B cell (primary cell): ENCODE measurements at regions not wholly inside any gene's neighbourhood (a gene's known extent, or its start where the extent isn't known, plus 50 kb on each side); places are given as distances from the start of the nearest gene placed in this dataset.

Source experiments
- ATAC-seq: fragments of 200-7000 bp; cut with Tn5 transposase; one replicate; pipeline ENCODE4 v1.10.0; 2021; ENCODE audit warnings: low read depth, mild to moderate bottlenecking, moderate number of reproducible peaks, moderate library complexity
- CTCF ChIA-PET: fragments of 350-600 bp; sonication (Branson Sonifier 250); formaldehyde crosslinking; loops from one replicate; lab custom pipeline; 2021; ENCODE audit warnings: antibody characterized with exemption, inconsistent platforms; lab: Charles Lee
- POLR2A ChIA-PET: fragments of 350-600 bp; sonication (Branson Sonifier 250); formaldehyde crosslinking; loops from one replicate; lab custom pipeline; 2021; ENCODE audit warnings: antibody characterized with exemption; lab: Charles Lee
- DNase-seq: peaks from one replicate; pipeline ENCODE4 v3.0.0; 2013
- H2AFZ ChIP-seq: 2 replicates; pipeline ENCODE4 v1.6.1; 2012; ENCODE audit warnings: mild to moderate bottlenecking, low read depth, low read length; ENCODE audit not compliant: insufficient read depth, poor library complexity, severe bottlenecking
- H3K27ac ChIP-seq, 2 donors: 1 replicate in 1 of 2; 2 replicates in 1 of 2; pipeline ENCODE4 v1.5.1; 2012 to 2013; ENCODE audit warnings: low read length in 2 of 2, mild to moderate bottlenecking in 2 of 2, moderate library complexity in 1 of 2
- H3K27me3 ChIP-seq, 4 experiments: fragments of 200-600 bp in 1 of 4; sonication (generic) in 1 of 4; replicated peaks in 1 of 4; 1 replicate in 2 of 4; 2 replicates in 2 of 4; pipeline versions ENCODE4 v1.6.1 to v1.7.0; 2013 to 2016; ENCODE audit warnings: low read length in 3 of 4, mild to moderate bottlenecking in 2 of 4, mixed read lengths in 1 of 4, moderate library complexity in 1 of 4; ENCODE audit not compliant: insufficient read depth in 4 of 4, control insufficient read depth in 3 of 4; ENCODE audit errors: control extremely low read depth in 1 of 4
- H3K36me3 ChIP-seq, 2 experiments: replicated peaks in 1 of 2; 1 replicate in 1 of 2; 2 replicates in 1 of 2; pipeline versions ENCODE4 v1.6.1 to v1.7.1; 2013; ENCODE audit warnings: low read length in 1 of 2; ENCODE audit not compliant: insufficient read depth in 2 of 2, control insufficient read depth in 1 of 2; ENCODE audit errors: control extremely low read depth in 1 of 2, extremely low read depth in 1 of 2
- H3K4me1 ChIP-seq, 2 donors: fragments of 200-600 bp in 1 of 2; sonication (generic) in 1 of 2; 1 replicate in 1 of 2; 2 replicates in 1 of 2; pipeline versions ENCODE4 v1.5.1 to v1.6.1; 2013 to 2017; ENCODE audit warnings: low read length in 2 of 2; ENCODE audit not compliant: control insufficient read depth in 2 of 2, insufficient read depth in 2 of 2
- H3K4me2 ChIP-seq: replicated peaks from 2 replicates; pipeline ENCODE3; 2012; ENCODE audit warnings: mild to moderate bottlenecking, low read depth, low read length; ENCODE audit not compliant: poor library complexity, severe bottlenecking
- H3K4me3 ChIP-seq, 5 experiments: fragments of 200-600 bp in 1 of 5; sonication (generic) in 1 of 5; 1 replicate in 3 of 5; 2 replicates in 2 of 5; pipeline versions ENCODE4 v1.5.1 to v1.7.0; 2011 to 2016; ENCODE audit warnings: low read length in 4 of 5, mild to moderate bottlenecking in 4 of 5, low read depth in 2 of 5, control low read depth in 1 of 5, moderate library complexity in 1 of 5; ENCODE audit not compliant: insufficient read depth in 1 of 5; ENCODE audit errors: control extremely low read depth in 1 of 5, extremely low read depth in 1 of 5
- H3K79me2 ChIP-seq: fragments of 200-600 bp; sonication (generic); one replicate; pipeline ENCODE4 v1.6.0; 2016; ENCODE audit warnings: low read length; ENCODE audit not compliant: control insufficient read depth, insufficient read depth
- H3K9ac ChIP-seq: fragments of 200-600 bp; sonication (generic); 2 replicates; pipeline ENCODE4 v1.6.1; 2017; ENCODE audit warnings: mild to moderate bottlenecking, low read length, moderate library complexity
- H3K9me3 ChIP-seq, 3 donors: one replicate each; pipeline versions ENCODE4 v1.6.1 to v1.7.1; 2013; ENCODE audit warnings: low read length in 2 of 3; ENCODE audit not compliant: control insufficient read depth in 2 of 3, insufficient read depth in 1 of 3; ENCODE audit errors: control extremely low read depth in 1 of 3
- H4K20me1 ChIP-seq: 2 replicates; pipeline ENCODE4 v1.6.0; 2012; ENCODE audit warnings: mild to moderate bottlenecking, low read length; ENCODE audit not compliant: insufficient read depth, control insufficient read depth, poor library complexity, severe bottlenecking
- H3K27ac Mint-ChIP-seq: one replicate; pipeline ENCODE4 v1.8.0; 2021; ENCODE audit warnings: mixed read lengths
- H3K27me3 Mint-ChIP-seq: one replicate; pipeline ENCODE4 v1.8.0; 2021; ENCODE audit warnings: mixed read lengths
- H3K4me1 Mint-ChIP-seq: one replicate; pipeline ENCODE4 v1.8.0; 2021; ENCODE audit warnings: mixed read lengths
- H3K4me3 Mint-ChIP-seq: one replicate; pipeline ENCODE4 v1.8.0; 2021; ENCODE audit warnings: mixed read lengths
- H3K9me3 Mint-ChIP-seq: one replicate; pipeline ENCODE4 v1.8.0; 2022; ENCODE audit warnings: mixed read lengths; ENCODE audit not compliant: insufficient read depth
- EZH2 ChIP-seq: IDR thresholded peaks from 2 replicates; pipeline ENCODE4 v1.6.1; 2012; ENCODE audit warnings: borderline replicate concordance, low read depth, mild to moderate bottlenecking, moderate library complexity, low read length; ENCODE audit not compliant: insufficient read depth, poor library complexity, severe bottlenecking
- WGBS: methylation state at CpG from one replicate; pipeline ENCODE4 v1.1.5; 2013; ENCODE audit warnings: missing lambda C conversion rate; ENCODE audit not compliant: insufficient coverage; 5-methylcytosine and 5-hydroxymethylcytosine counted together
- intact Hi-C: fragments of 100-400 bp; cut with micrococcal nuclease; formaldehyde crosslinking; loops from one replicate; pipeline ENCODE4 v1.10.0; 2022
- TF ChIP-seq, protein P1 (sequence below): fragments of 200-600 bp; IDR thresholded peaks from one replicate; pipeline ENCODE4 v1.8.0; 2022; ENCODE audit warnings: antibody characterized with exemption, mild to moderate bottlenecking

DNA sequence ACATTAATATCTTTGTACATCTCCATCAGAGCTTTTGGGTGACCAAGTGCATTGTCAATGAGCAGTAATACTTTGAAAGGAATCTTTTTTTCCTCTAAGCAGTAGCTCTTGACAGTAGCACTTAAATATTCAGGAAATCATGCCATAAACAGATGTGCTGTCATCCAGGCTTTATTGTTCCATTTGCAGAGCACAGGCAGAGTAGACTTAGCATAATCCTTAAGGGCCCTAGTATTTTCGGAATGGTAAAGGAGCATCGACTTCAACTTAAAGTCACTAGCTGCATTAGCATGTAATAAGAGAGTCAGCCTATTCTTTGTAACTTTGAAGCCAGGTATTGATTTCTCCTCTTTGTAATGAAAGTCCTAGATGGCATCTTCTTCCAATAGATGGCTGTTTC is 121.8 kb upstream of the CWC22 start:
- intact Hi-C loops, result loop anchor here (5.0 to 10.0 kb wide), 2 partner anchors 1338 to 1946 kb away; no protein-coding TSS in a partner anchor
- Histone ChIP-seq H3K36me3 (no peaks in the 10 kb centered on the region), H3K4me2 (no peak overlapping the region), H3K79me2 (no peaks in the 10 kb centered on the region), H3K4me1 (peaks cover 0 to 5% of the 10 kb centered on the region in 2 donors), H2AFZ (no peak overlapping the region), H4K20me1 (no peaks in the 10 kb centered on the region), H3K27ac (no peak overlapping the region), H3K9ac (no peak overlapping the region), H3K27me3 (peaks cover 0 to 8% (median 0%) of the 10 kb centered on the region in 4 experiments), H3K4me3 (no peak overlapping the region), H3K9me3 (no peaks in the 10 kb centered on the region)
- no CpG with 5 or more reads among the region's 2 CpGs for WGBS
- ATAC-seq (no peak), DNase-seq (no peak)
- TF ChIP-seq, protein P1, sequence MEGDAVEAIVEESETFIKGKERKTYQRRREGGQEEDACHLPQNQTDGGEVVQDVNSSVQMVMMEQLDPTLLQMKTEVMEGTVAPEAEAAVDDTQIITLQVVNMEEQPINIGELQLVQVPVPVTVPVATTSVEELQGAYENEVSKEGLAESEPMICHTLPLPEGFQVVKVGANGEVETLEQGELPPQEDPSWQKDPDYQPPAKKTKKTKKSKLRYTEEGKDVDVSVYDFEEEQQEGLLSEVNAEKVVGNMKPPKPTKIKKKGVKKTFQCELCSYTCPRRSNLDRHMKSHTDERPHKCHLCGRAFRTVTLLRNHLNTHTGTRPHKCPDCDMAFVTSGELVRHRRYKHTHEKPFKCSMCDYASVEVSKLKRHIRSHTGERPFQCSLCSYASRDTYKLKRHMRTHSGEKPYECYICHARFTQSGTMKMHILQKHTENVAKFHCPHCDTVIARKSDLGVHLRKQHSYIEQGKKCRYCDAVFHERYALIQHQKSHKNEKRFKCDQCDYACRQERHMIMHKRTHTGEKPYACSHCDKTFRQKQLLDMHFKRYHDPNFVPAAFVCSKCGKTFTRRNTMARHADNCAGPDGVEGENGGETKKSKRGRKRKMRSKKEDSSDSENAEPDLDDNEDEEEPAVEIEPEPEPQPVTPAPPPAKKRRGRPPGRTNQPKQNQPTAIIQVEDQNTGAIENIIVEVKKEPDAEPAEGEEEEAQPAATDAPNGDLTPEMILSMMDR, result no peak
- TF ChIP-seq EZH2, result no peak
- Mint-ChIP-seq H3K4me1 (peaks cover 4% of the 10 kb centered on the region), H3K4me3 (no peak overlapping the region), H3K27me3 (peaks cover 25% of the 10 kb centered on the region), H3K9me3 (no peaks in the 10 kb centered on the region), H3K27ac (no peak overlapping the region)
- POLR2A ChIA-PET, result no interaction called here
- CTCF ChIA-PET, result interaction anchor here (1.1 to 1.4 kb wide), 2 partner anchors 930 to 947 kb away, joined by 3 read pairs; no protein-coding TSS in a partner anchor

DNA sequence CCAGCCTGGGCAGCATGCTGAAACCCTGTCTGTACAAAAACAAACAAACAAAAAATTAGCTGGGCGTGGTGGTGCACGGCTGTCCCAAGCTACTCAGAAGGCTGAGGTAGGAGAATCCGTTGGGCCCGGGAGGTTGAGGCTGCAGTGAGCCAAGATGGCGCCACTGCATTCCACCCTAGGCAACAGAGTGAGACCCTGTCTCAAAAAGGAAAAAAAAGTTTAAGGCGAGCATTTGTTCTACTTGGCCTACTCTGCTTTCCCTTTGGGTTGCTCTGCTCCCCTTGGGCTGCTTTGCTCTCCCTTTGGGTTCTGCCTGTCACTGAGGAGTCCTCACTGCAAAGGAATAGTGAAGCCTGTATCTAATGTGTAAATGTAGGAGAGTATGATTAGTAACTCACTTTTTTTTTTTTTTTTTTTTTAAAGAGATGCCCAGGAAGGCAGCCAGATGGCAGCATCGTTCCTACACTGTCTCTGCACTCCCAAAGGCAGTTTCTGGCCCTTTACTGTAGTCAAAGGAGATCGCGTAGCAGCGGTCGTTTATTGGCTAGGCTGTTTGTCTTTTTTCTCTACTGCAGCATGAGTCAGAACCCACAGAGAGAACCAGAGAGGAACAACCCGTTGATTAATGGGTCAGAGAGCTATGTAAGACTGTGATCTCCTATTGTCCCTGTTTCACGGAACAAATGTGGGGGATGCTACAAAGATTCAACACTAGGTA is 118.3 kb upstream of the CWC22 start:
- CTCF ChIA-PET, result interaction anchor here (0.6 to 5.8 kb wide), 19 partner anchors 9 to 1590 kb away, joined by 3 to 163 read pairs (median 3); partner anchors contain the start of gene UBE2E3
- Mint-ChIP-seq H3K27ac (no peak overlapping the region), H3K27me3 (peaks cover 18% of the 10 kb centered on the region), H3K4me3 (no peak overlapping the region), H3K9me3 (no peaks in the 10 kb centered on the region), H3K4me1 (peaks cover 4% of the 10 kb centered on the region)
- no peaks in the 10 kb centered on the region for H3K9me3 ChIP-seq
- peak; percentile 55 for DNase-seq
- intact Hi-C loops, result loop anchor here (2.0 to 10.0 kb wide), 3 partner anchors 1342 to 1949 kb away; no protein-coding TSS in a partner anchor
- 46% methylated on average over 9 of the region's 13 CpGs for WGBS
- H4K20me1 ChIP-seq, result no peaks in the 10 kb centered on the region
- H3K4me3 ChIP-seq, result no peak overlapping the region
- no peaks in the 10 kb centered on the region for H3K79me2 ChIP-seq
- H3K27ac ChIP-seq, result no peak overlapping the region
- peak; percentile 93 for ATAC-seq
- POLR2A ChIA-PET, result interaction anchor here (1.3 kb wide), 1 partner anchor 933 kb away, joined by 3 read pairs; no protein-coding TSS in a partner anchor
- peak overlapping the region; percentile 54 for H2AFZ ChIP-seq
- H3K4me1 ChIP-seq, result peaks cover 0 to 5% of the 10 kb centered on the region in 2 donors
- no peak for TF ChIP-seq EZH2
- TF ChIP-seq, protein P1, result peak; percentile 66
- peaks cover 0 to 4% (median 0%) of the 10 kb centered on the region in 4 experiments for H3K27me3 ChIP-seq
- no peaks in the 10 kb centered on the region for H3K36me3 ChIP-seq
- peak overlapping the region; percentile 10 for H3K9ac ChIP-seq
- peak overlapping the region; percentile 47 for H3K4me2 ChIP-seq
